HEK293T (cell line): ENCODE measurements at regions not wholly inside any gene's neighbourhood (a gene's known extent, or its start where the extent isn't known, plus 50 kb on each side); places are given as distances from the start of the nearest gene placed in this dataset.

ENCODE experiments used
- ARNT ChIP-seq: fragments of 450-650 bp; IDR thresholded peaks from 2 replicates; pipeline ENCODE4 v1.6.1; 2017; ENCODE audit warnings: mild to moderate bottlenecking
- BHLHE40 ChIP-seq: fragments of 450-650 bp; IDR thresholded peaks from 2 replicates; pipeline ENCODE4 v1.6.1; 2016; ENCODE audit warnings: mild to moderate bottlenecking, moderate library complexity, borderline replicate concordance
- ELF4 ChIP-seq: fragments of 450-650 bp; IDR thresholded peaks from 2 replicates; pipeline ENCODE4 v1.6.1; 2017; ENCODE audit warnings: antibody characterized with exemption
- FOXK2 ChIP-seq: fragments of 450-650 bp; IDR thresholded peaks from 2 replicates; pipeline ENCODE4 v1.6.1; 2016; ENCODE audit warnings: mild to moderate bottlenecking
- FOXM1 ChIP-seq: fragments of 450-650 bp; IDR thresholded peaks from 2 replicates; pipeline ENCODE4 v1.6.1; 2017; ENCODE audit warnings: mild to moderate bottlenecking, borderline replicate concordance
- HDGF ChIP-seq: fragments of 450-650 bp; IDR thresholded peaks from 2 replicates; pipeline ENCODE4 v1.6.1; 2017; ENCODE audit warnings: antibody characterized with exemption, borderline replicate concordance
- LEF1 ChIP-seq: fragments of 450-650 bp; IDR thresholded peaks from 2 replicates; pipeline ENCODE4 v1.6.1; 2017; ENCODE audit warnings: mild to moderate bottlenecking, borderline replicate concordance
- SP1 ChIP-seq: fragments of 450-650 bp; IDR thresholded peaks from 2 replicates; pipeline ENCODE4 v1.6.1; 2017
- SUZ12 ChIP-seq: fragments of 450-650 bp; IDR thresholded peaks from 2 replicates; pipeline ENCODE4 v1.6.1; 2016; ENCODE audit warnings: mild to moderate bottlenecking
- TARDBP ChIP-seq: fragments of 450-650 bp; IDR thresholded peaks from 2 replicates; pipeline ENCODE4 v1.6.1; 2016

- TF ChIP-seq ARNT, result no peak
- no peak for TF ChIP-seq BHLHE40
- no peak for TF ChIP-seq HDGF
- no peak for TF ChIP-seq LEF1
- no peak for TF ChIP-seq TARDBP
- no peak for TF ChIP-seq ELF4
- TF ChIP-seq SP1, result no peak
- TF ChIP-seq FOXK2, result no peak
- no peak for TF ChIP-seq FOXM1
- TF ChIP-seq SUZ12, result no peak
Observed at GRCh38 chr14:54206516-54206915, 190.3 kb upstream of the CDKN3 start.
